Mesodermal cell (in vitro differentiated cells): ENCODE measurements at regions not wholly inside any gene's neighbourhood (a gene's known extent, or its start where the extent isn't known, plus 50 kb on each side); places are given as distances from the start of the nearest gene placed in this dataset.
"Not testable (repeated sequence)": the region's sequence is repeated elsewhere in the genome, so short reads cannot be mapped to it uniquely, and the experiment has no call there.

ENCODE experiments used
- H3K27ac ChIP-seq: 2 replicates; pipeline ENCODE4 v1.7.0; 2013; ENCODE audit warnings: mild to moderate bottlenecking, low read depth, low read length, moderate library complexity; ENCODE audit not compliant: severe bottlenecking
- H3K36me3 ChIP-seq: 2 replicates; pipeline ENCODE4 v1.7.1; 2013; ENCODE audit warnings: mild to moderate bottlenecking, low read length, moderate library complexity; ENCODE audit not compliant: control insufficient read depth, insufficient read depth
- H3K4me1 ChIP-seq: one replicate; pipeline ENCODE4 v1.7.1; 2013; ENCODE audit warnings: mild to moderate bottlenecking, low read length; ENCODE audit not compliant: insufficient read depth, control insufficient read depth, poor library complexity, severe bottlenecking
- H3K4me3 ChIP-seq: 2 replicates; pipeline ENCODE4 v1.7.0; 2013; ENCODE audit warnings: low read length, control low read depth, mild to moderate bottlenecking; ENCODE audit not compliant: insufficient read depth, poor library complexity, severe bottlenecking; ENCODE audit errors: extremely low read depth
- H3K9me3 ChIP-seq: 2 replicates; pipeline ENCODE4 v1.7.1; 2013; ENCODE audit warnings: mild to moderate bottlenecking, low read length, moderate library complexity; ENCODE audit not compliant: control insufficient read depth
- WGBS, 2 experiments: methylation state at CpG; one replicate each; pipeline ENCODE4 v1.1.5; 2013; ENCODE audit warnings: missing lambda C conversion rate in 2 of 2; ENCODE audit not compliant: insufficient coverage in 2 of 2; 5-methylcytosine and 5-hydroxymethylcytosine counted together

DNA sequence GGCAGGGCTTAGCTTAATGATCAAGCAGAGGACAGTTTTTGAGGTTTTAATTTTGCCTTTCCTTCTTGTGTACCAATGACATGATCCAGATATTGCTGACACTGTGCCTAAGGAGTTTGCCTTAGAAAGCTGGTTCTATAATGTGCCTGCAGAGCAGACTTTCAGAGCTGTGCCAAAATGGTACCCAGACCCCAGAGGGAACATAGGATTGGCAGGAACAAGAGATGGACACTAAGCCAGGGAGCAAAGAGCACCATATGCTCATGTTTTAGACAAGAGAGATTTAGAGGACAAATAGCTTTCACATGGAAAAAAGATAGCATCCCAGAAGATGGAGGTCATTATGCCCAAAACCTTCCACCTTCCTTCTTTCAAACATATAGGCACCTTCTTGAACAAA, 1241.5 kb upstream of the SPRY2 start:
- Histone ChIP-seq H3K36me3 (no peaks in the 10 kb centered on the region), H3K27ac (no peak overlapping the region), H3K4me3 (no peak overlapping the region), H3K4me1 (no peaks in the 10 kb centered on the region), H3K9me3 (no peaks in the 10 kb centered on the region)

GRCh38 chr13:81577601-81578195, 1236.8 kb upstream of the SPRY2 start:
- H3K36me3 ChIP-seq, result no peaks in the 10 kb centered on the region
- no peak overlapping the region for H3K4me3 ChIP-seq
- no peaks in the 10 kb centered on the region for H3K9me3 ChIP-seq
- no CpG with 5 or more reads among the region's 2 CpGs for WGBS, 2 experiments
- H3K27ac ChIP-seq, result no peak overlapping the region
- H3K4me1 ChIP-seq, result no peaks in the 10 kb centered on the region

DNA sequence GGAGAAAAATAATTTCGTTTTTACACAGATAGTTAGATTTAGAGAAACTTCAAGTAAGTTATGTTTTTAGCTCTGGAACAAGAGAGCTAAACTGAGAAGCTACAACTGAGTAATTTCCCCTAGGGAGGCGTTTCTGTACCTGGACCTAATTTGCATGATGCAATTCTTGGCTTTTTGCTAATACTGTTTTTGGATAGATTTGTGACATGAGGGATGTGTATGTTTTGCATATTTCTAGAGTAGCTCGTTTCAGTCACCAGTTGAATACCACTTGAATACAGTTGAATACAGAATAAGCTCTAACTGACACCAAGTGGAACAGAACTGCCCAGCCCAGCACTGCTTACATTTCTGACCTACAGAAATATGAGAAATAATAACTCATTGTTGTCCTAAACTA, 1227.9 kb upstream of the SPRY2 start:
- no peaks in the 10 kb centered on the region for H3K4me1 ChIP-seq
- WGBS, 2 experiments, result 70 to 90% methylated on average over 2 of the region's 3 CpGs
- H3K9me3 ChIP-seq, result no peaks in the 10 kb centered on the region
- no peaks in the 10 kb centered on the region for H3K36me3 ChIP-seq
- H3K27ac ChIP-seq, result no peak overlapping the region
- H3K4me3 ChIP-seq, result no peak overlapping the region

DNA sequence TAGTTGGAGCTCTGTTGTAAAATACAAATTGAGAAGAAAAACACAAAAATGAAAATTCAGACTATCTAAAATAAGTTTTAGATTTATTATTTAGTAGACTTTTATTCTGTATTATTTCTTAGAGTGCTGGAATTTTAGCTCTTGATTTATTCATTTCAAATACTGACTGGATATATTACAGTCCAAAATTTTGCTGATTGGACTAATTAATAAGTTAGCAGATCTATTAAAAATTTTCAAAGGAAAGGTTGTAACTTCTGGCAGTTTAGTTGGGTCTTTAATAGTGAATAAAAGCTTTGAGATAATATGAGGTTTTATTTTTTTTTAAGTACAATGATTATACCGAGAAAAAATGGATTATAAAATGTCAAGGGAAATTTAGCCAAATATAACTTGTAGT, 1224.9 kb upstream of the SPRY2 start:
- no peaks in the 10 kb centered on the region for H3K36me3 ChIP-seq
- no peak overlapping the region for H3K27ac ChIP-seq
- H3K9me3 ChIP-seq, result no peaks in the 10 kb centered on the region
- WGBS, 2 experiments, result 83% methylated on average over 1 of the region's 1 CpG; no CpG with 5 or more reads in 1 of the 2 experiments
- H3K4me3 ChIP-seq, result no peak overlapping the region
- no peaks in the 10 kb centered on the region for H3K4me1 ChIP-seq

GRCh38 chr13:81563091-81563490, 1222.2 kb upstream of the SPRY2 start:
- no peaks in the 10 kb centered on the region for H3K9me3 ChIP-seq
- no peak overlapping the region for H3K27ac ChIP-seq
- no peak overlapping the region for H3K4me3 ChIP-seq
- H3K36me3 ChIP-seq, result no peaks in the 10 kb centered on the region
- H3K4me1 ChIP-seq, result no peaks in the 10 kb centered on the region

DNA sequence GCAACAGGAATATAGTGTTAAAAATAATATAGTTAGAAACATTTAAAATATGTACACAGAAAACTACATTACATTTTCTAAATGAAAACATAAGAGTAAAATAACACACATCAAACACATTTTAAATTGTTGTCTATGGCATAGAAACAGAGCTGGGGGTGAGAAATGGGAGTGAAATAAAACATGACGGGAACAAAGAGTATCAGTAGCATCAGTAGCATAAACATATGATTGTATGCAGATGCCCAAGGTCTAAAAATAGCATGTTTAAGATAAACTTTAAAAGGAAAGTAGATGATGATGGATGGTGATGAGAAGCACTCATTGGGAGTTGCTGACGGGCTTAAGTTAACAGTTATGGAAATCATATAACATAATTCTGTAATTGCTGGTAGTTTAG, 1221.7 kb upstream of the SPRY2 start:
- WGBS, 2 experiments, result 80% methylated on average over 1 of the region's 2 CpGs; no CpG with 5 or more reads in 1 of the 2 experiments
- no peaks in the 10 kb centered on the region for H3K4me1 ChIP-seq
- no peak overlapping the region for H3K27ac ChIP-seq
- no peak overlapping the region for H3K4me3 ChIP-seq
- no peaks in the 10 kb centered on the region for H3K36me3 ChIP-seq
- no peaks in the 10 kb centered on the region for H3K9me3 ChIP-seq

- H3K27ac ChIP-seq, result no peak overlapping the region
- peaks cover 10% of the 10 kb centered on the region for H3K9me3 ChIP-seq
- no peak overlapping the region for H3K4me3 ChIP-seq
- H3K4me1 ChIP-seq, result no peaks in the 10 kb centered on the region
- no peaks in the 10 kb centered on the region for H3K36me3 ChIP-seq
- WGBS, 2 experiments, result 71% methylated on average over 1 of the region's 2 CpGs; no CpG with 5 or more reads in 1 of the 2 experiments
Observed at GRCh38 chr13:81551036-81551435, 1210.1 kb upstream of the SPRY2 start.

GRCh38 chr13:81546294-81546693, 1205.4 kb upstream of the SPRY2 start:
- not testable (repeated sequence) for H3K27ac ChIP-seq, H3K4me1 ChIP-seq, H3K36me3 ChIP-seq, H3K4me3 ChIP-seq
- 86 to 100% methylated on average over 2 of the region's 2 CpGs for WGBS, 2 experiments
- H3K9me3 ChIP-seq, result peaks cover 20% of the 10 kb centered on the region

- WGBS, 2 experiments, result 75 to 77% methylated on average over 1 of the region's 1 CpG
- Histone ChIP-seq H3K36me3 (no peaks in the 10 kb centered on the region), H3K27ac (no peak overlapping the region), H3K4me1 (no peaks in the 10 kb centered on the region), H3K4me3 (no peak overlapping the region), H3K9me3 (peaks cover 7% of the 10 kb centered on the region)
Observed at GRCh38 chr13:81540777-81541176, 1199.9 kb upstream of the SPRY2 start.

GRCh38 chr13:81539643-81540150, 1198.8 kb upstream of the SPRY2 start:
- Histone ChIP-seq H3K4me3 (no peak overlapping the region), H3K27ac (no peak overlapping the region), H3K36me3 (no peaks in the 10 kb centered on the region), H3K4me1 (no peaks in the 10 kb centered on the region), H3K9me3 (no peaks in the 10 kb centered on the region)
- 88 to 96% methylated on average over 5 of the region's 7 CpGs for WGBS, 2 experiments

- Histone ChIP-seq H3K4me1 (no peaks in the 10 kb centered on the region), H3K27ac (no peak overlapping the region), H3K36me3 (no peaks in the 10 kb centered on the region), H3K9me3 (no peaks in the 10 kb centered on the region), H3K4me3 (no peak overlapping the region)
- WGBS, 2 experiments, result no CpG with 5 or more reads among the region's 3 CpGs
Observed at GRCh38 chr13:81498969-81499368, 1158.0 kb upstream of the SPRY2 start.
